ENCODE measurements at regions not wholly inside any gene's neighbourhood (a gene's known extent, or its start where the extent isn't known, plus 50 kb on each side); places are given as distances from the start of the nearest gene placed in this dataset.

GRCh38 chr5:82445726-82446335 is 167.7 kb upstream of the RPS23 start:
- TF ChIP-seq CTCF (conservative IDR thresholded peaks at IDR 0.05; ENCODE audit: low read depth, low read length) (no peak), EZH2 (IDR thresholded peaks at IDR 0.05; ENCODE audit: borderline replicate concordance, low read depth, low read length, poor library complexity, severe bottlenecking) (no peak)

All from A673 (cell line).